Gastroesophageal sphincter (tissue), 4 donors: ENCODE measurements at regions not wholly inside any gene's neighbourhood (a gene's known extent, or its start where the extent isn't known, plus 50 kb on each side); places are given as distances from the start of the nearest gene placed in this dataset.

Experiments
- ATAC-seq: fragments of 150-250 bp; one replicate; pipeline ENCODE4 v1.9.1; 2016; ENCODE audit warnings: mild to moderate bottlenecking, moderate library complexity
- H3K27ac ChIP-seq, 4 donors: fragments of 200-600 bp; sonication (generic) in 3 of 4; 1 replicate in 3 of 4; 2 replicates in 1 of 4; pipeline ENCODE4 v1.5.1; 2016 to 2019
- H3K27me3 ChIP-seq: fragments of 200-600 bp; sonication (generic); one replicate; pipeline ENCODE4 v1.5.1; 2019
- H3K36me3 ChIP-seq, 2 donors: fragments of 200-600 bp; sonication (generic); one replicate each; pipeline ENCODE4 v1.5.1; 2019; ENCODE audit warnings: control low read depth in 1 of 2
- H3K4me1 ChIP-seq, 3 donors: fragments of 200-600 bp; sonication (generic); 1 replicate in 2 of 3; 2 replicates in 1 of 3; pipeline ENCODE4 v1.5.1; 2016 to 2019; ENCODE audit warnings: control low read depth in 2 of 3
- H3K4me3 ChIP-seq, 2 donors: fragments of 200-600 bp; sonication (generic); one replicate each; pipeline ENCODE4 v1.5.1; 2019; ENCODE audit warnings: mild to moderate bottlenecking in 1 of 2, moderate library complexity in 1 of 2
- H3K9me3 ChIP-seq, 3 donors: fragments of 200-600 bp; sonication (generic); one replicate each; pipeline ENCODE4 v1.5.1; 2017 to 2019; ENCODE audit warnings: control low read depth in 2 of 3
- CTCF ChIP-seq, 4 experiments: fragments of 200-600 bp in 2 of 4; fragments of 450-650 bp in 2 of 4; sonication (generic) in 1 of 4; IDR thresholded peaks; one replicate each; pipeline ENCODE4 v1.5.1; 2017 to 2019; ENCODE audit warnings: antibody characterized with exemption in 4 of 4, mild to moderate bottlenecking in 2 of 4, moderate library complexity in 2 of 4
- EP300 ChIP-seq: sonication (generic); formaldehyde crosslinking; IDR thresholded peaks from one replicate; pipeline ENCODE4 v1.6.1; 2017; ENCODE audit warnings: antibody characterized with exemption, mild to moderate bottlenecking
- POLR2A ChIP-seq, 2 donors: fragments of 450-650 bp; IDR thresholded peaks; one replicate each; pipeline ENCODE4 v1.6.1; 2017; ENCODE audit warnings: antibody characterized with exemption in 2 of 2, mild to moderate bottlenecking in 2 of 2, moderate library complexity in 1 of 2
- POLR2AphosphoS5 ChIP-seq: sonication (generic); formaldehyde crosslinking; IDR thresholded peaks from one replicate; pipeline ENCODE4 v1.6.1; 2017; ENCODE audit warnings: antibody characterized with exemption
- WGBS, 2 donors: methylation state at CpG; one replicate each; pipeline ENCODE4 v1.1.5; 2018; ENCODE audit warnings: low coverage in 1 of 2; 5-methylcytosine and 5-hydroxymethylcytosine counted together

- no peaks in the 10 kb centered on the region for H3K36me3 ChIP-seq
- no peak overlapping the region for H3K4me3 ChIP-seq
- no peaks in the 10 kb centered on the region for H3K4me1 ChIP-seq
- no peak for TF ChIP-seq POLR2A (IDR thresholded peaks at IDR 0.05)
- TF ChIP-seq POLR2AphosphoS5: no peak
- TF ChIP-seq CTCF (IDR thresholded peaks at IDR 0.05): no peak
- TF ChIP-seq EP300: no peak
- H3K27ac ChIP-seq: no peak overlapping the region
- ATAC-seq: no peak
- peaks cover 0 to 21% (median 0%) of the 10 kb centered on the region in 3 donors for H3K9me3 ChIP-seq
- WGBS, 2 donors: 14 to 33% methylated on average over 1 to 2 of the region's 3 CpGs
- peaks cover 84% of the 10 kb centered on the region for H3K27me3 ChIP-seq
Observed at GRCh38 chr1:11590395-11590794, 63.8 kb downstream of the FBXO2 start.
